Fibroblast of the aortic adventitia (primary cell): ENCODE measurements at regions not wholly inside any gene's neighbourhood (a gene's known extent, or its start where the extent isn't known, plus 50 kb on each side); places are given as distances from the start of the nearest gene placed in this dataset.

ENCODE experiments used
- DNase-seq: peaks from one replicate; pipeline ENCODE4 v3.0.0-alpha.2; 2010; ENCODE audit warnings: low read depth
- H3K4me3 ChIP-seq: 2 replicates; pipeline ENCODE4 v1.5.1; 2011; ENCODE audit warnings: low read depth, mild to moderate bottlenecking, control low read depth, low read length, moderate library complexity
- CTCF ChIP-seq: IDR thresholded peaks from 2 replicates; pipeline ENCODE4 v1.5.1; 2011; ENCODE audit warnings: mild to moderate bottlenecking, low read length, control low read depth, inconsistent platforms; ENCODE audit not compliant: insufficient read depth

- no peak for DNase-seq
- TF ChIP-seq CTCF, result no peak
- no peak overlapping the region for H3K4me3 ChIP-seq
Measured at GRCh38 chr13:103525530-103525929, 459.3 kb upstream of the SLC10A2 start.

- no peak for TF ChIP-seq CTCF
- no peak for DNase-seq
- no peak overlapping the region for H3K4me3 ChIP-seq
Measured at GRCh38 chr13:103523858-103524257, 457.6 kb upstream of the SLC10A2 start.

- no peak for DNase-seq
- TF ChIP-seq CTCF, result no peak
- H3K4me3 ChIP-seq, result no peak overlapping the region
Measured at GRCh38 chr13:103521532-103521931, 455.3 kb upstream of the SLC10A2 start.

DNA sequence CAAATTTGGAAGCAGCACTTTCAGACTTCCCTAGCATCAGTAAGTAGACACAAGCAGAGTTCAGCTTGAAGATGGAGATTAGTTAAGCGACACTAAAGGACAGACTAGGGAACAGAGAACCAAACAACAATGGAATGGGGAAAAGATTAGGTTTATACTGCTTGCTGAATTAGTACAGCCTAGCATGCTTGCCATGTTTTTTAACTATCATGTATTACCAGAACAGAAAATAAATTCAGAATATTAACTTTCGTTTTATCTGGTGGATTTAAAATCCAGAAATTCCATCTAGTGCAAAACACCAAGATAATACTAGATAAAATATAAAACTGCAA lies 451.5 kb upstream of the SLC10A2 start:
- no peak overlapping the region for H3K4me3 ChIP-seq
- no peak for DNase-seq
- TF ChIP-seq CTCF, result no peak

DNA sequence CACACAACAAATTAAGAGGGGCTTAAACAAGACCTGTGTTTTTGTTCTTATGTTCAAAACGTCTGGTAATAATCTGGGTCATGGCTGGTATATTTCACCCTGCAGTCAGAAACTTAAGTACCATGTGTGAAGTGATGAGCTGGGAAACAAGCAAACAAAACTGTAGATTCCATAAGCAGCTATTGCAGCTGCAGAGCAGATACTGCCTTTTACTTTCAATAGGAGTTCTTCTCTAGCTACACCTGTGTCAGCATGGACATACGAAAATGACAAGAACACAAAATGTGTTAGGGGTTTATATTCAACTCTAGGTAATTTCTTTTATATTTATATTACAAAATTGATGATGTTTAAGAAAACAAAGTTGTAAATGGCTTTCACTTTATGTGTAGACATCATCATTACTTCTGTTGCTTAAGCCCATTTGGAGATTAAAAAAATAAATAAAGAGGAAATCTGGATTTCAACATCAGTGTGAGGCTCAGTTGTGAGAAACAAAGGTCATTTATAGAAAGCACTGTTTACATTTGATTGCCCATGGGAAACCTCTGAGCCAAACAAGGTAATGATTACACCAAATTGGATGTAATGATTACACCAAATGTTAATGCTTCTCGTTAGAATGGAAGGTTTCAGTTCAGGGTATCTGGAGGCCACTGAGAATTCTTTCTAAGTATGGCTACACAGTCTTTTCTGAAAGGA lies 451.0 kb upstream of the SLC10A2 start:
- no peak for DNase-seq
- no peak for TF ChIP-seq CTCF
- H3K4me3 ChIP-seq, result no peak overlapping the region

- no peak for DNase-seq
- no peak for TF ChIP-seq CTCF
- no peak overlapping the region for H3K4me3 ChIP-seq
Measured at GRCh38 chr13:103516015-103516795, 450.0 kb upstream of the SLC10A2 start.
